ENCODE measurements at regions not wholly inside any gene's neighbourhood (a gene's known extent, or its start where the extent isn't known, plus 50 kb on each side); places are given as distances from the start of the nearest gene placed in this dataset.
A peak's percentile ranks its signal among the peaks of the same experiment; 100 is the strongest.

- no peak overlapping the region for H3K4me3 ChIP-seq (ENCODE audit: low read depth, low read length)
- H3K9ac ChIP-seq, result no peak overlapping the region
Measured at GRCh38 chr5:111902436-111902835, 145.4 kb upstream of the NREP start.

DNA sequence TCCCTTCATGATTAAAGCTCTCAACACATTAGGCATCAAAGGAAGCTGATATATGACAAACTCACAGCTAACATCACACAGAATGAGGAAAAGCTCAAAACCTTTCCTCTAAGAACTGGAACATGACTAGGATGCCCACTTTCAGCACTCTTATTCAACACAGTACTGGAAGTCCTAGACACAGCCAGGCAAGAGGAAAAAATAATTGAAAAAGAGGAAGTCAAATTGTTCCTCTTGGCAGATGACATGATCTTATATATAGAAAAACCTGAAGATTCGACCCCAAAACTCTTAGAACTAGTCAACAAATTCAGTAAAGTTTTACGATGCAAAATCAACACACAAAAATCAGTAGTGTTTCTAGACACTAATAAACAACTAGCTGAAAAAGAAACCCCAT is 144.3 kb upstream of the NREP start:
- TF ChIP-seq, protein P1, sequence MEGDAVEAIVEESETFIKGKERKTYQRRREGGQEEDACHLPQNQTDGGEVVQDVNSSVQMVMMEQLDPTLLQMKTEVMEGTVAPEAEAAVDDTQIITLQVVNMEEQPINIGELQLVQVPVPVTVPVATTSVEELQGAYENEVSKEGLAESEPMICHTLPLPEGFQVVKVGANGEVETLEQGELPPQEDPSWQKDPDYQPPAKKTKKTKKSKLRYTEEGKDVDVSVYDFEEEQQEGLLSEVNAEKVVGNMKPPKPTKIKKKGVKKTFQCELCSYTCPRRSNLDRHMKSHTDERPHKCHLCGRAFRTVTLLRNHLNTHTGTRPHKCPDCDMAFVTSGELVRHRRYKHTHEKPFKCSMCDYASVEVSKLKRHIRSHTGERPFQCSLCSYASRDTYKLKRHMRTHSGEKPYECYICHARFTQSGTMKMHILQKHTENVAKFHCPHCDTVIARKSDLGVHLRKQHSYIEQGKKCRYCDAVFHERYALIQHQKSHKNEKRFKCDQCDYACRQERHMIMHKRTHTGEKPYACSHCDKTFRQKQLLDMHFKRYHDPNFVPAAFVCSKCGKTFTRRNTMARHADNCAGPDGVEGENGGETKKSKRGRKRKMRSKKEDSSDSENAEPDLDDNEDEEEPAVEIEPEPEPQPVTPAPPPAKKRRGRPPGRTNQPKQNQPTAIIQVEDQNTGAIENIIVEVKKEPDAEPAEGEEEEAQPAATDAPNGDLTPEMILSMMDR (IDR thresholded peaks at IDR 0.05), result no peak
- Histone ChIP-seq H3K79me2 (no peaks in the 10 kb centered on the region), H3K4me3 (ENCODE audit: low read depth, low read length) (no peak overlapping the region), H3K36me3 (ENCODE audit: control insufficient read depth, insufficient read depth, low read length) (no peaks in the 10 kb centered on the region), H3K27me3 (ENCODE audit: control insufficient read depth, insufficient read depth, low read length) (no peaks in the 10 kb centered on the region), H3K9me3 (ENCODE audit: control insufficient read depth, low read length) (no peaks in the 10 kb centered on the region), H3K4me1 (no peaks in the 10 kb centered on the region), H3K4me2 (ENCODE audit: low read length) (no peak overlapping the region), H3K9ac (no peak overlapping the region), H3K27ac (no peak overlapping the region), H2AFZ (no peak overlapping the region)

More at GRCh38 chr5:111902436-111902835, 145.4 kb upstream of the NREP start:
- H3K27ac ChIP-seq, result no peak overlapping the region
- TF ChIP-seq, protein P1 (IDR thresholded peaks at IDR 0.05), result no peak
- H2AFZ ChIP-seq, result no peak overlapping the region
- no peaks in the 10 kb centered on the region for H3K4me1 ChIP-seq
- H3K27me3 ChIP-seq (ENCODE audit: control insufficient read depth, insufficient read depth, low read length), result no peaks in the 10 kb centered on the region
- H3K79me2 ChIP-seq, result no peaks in the 10 kb centered on the region
- no peaks in the 10 kb centered on the region for H3K36me3 ChIP-seq (ENCODE audit: control insufficient read depth, insufficient read depth, low read length)
- H3K4me2 ChIP-seq (ENCODE audit: low read length), result no peak overlapping the region
- H3K9me3 ChIP-seq (ENCODE audit: control insufficient read depth, low read length), result no peaks in the 10 kb centered on the region

- TF ChIP-seq, protein P1 (IDR thresholded peaks at IDR 0.05), result no peak
- no peaks in the 10 kb centered on the region for H3K27me3 ChIP-seq (ENCODE audit: control insufficient read depth, insufficient read depth, low read length)
- no peak overlapping the region for H3K9ac ChIP-seq
- no peaks in the 10 kb centered on the region for H3K4me1 ChIP-seq
- no peaks in the 10 kb centered on the region for H3K36me3 ChIP-seq (ENCODE audit: control insufficient read depth, insufficient read depth, low read length)
- H2AFZ ChIP-seq, result peak overlapping the region; percentile 16
- H3K4me2 ChIP-seq (ENCODE audit: low read length), result no peak overlapping the region
- H3K79me2 ChIP-seq, result no peaks in the 10 kb centered on the region
- H3K27ac ChIP-seq, result no peak overlapping the region
- no peak overlapping the region for H3K4me3 ChIP-seq (ENCODE audit: low read depth, low read length)
- no peaks in the 10 kb centered on the region for H3K9me3 ChIP-seq (ENCODE audit: control insufficient read depth, low read length)
Measured at GRCh38 chr5:111892949-111893348, 136.0 kb upstream of the NREP start.

- Histone ChIP-seq H3K4me3 (ENCODE audit: low read depth, low read length) (no peak overlapping the region), H3K9me3 (ENCODE audit: control insufficient read depth, low read length) (no peaks in the 10 kb centered on the region), H3K27ac (no peak overlapping the region), H3K36me3 (ENCODE audit: control insufficient read depth, insufficient read depth, low read length) (no peaks in the 10 kb centered on the region), H2AFZ (no peak overlapping the region), H3K4me2 (ENCODE audit: low read length) (no peak overlapping the region), H3K79me2 (no peaks in the 10 kb centered on the region), H3K27me3 (ENCODE audit: control insufficient read depth, insufficient read depth, low read length) (no peaks in the 10 kb centered on the region), H3K9ac (no peak overlapping the region), H3K4me1 (no peaks in the 10 kb centered on the region)
- TF ChIP-seq, protein P1 (IDR thresholded peaks at IDR 0.05), result no peak
Measured at GRCh38 chr5:111887706-111888105, 130.7 kb upstream of the NREP start.

DNA sequence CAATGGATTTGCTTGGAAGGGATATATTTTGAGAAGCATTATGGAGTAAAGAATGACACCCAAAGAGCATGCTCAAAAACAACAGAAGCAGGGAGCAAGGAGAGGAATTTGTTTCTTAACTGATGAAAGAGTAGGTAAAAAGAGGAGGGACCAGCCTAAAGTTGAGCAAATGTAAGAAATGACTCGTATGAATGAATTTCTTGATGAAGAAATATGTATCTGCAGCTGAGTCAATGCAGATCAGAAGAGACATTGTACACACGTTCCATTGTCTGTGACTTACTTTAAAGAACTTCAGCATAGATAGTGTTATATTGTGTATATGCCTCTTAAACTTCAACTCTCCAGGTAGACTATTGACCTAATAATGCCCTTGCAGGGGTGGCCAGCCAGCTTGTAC is 112.7 kb upstream of the NREP start:
- H3K4me3 ChIP-seq (ENCODE audit: low read depth, low read length), result no peak overlapping the region
- no peak overlapping the region for H3K9ac ChIP-seq
- H3K36me3 ChIP-seq (ENCODE audit: control insufficient read depth, insufficient read depth, low read length), result no peaks in the 10 kb centered on the region
- no peak overlapping the region for H3K4me2 ChIP-seq (ENCODE audit: low read length)
- no peak overlapping the region for H3K27ac ChIP-seq
- TF ChIP-seq, protein P1 (IDR thresholded peaks at IDR 0.05), result no peak
- no peaks in the 10 kb centered on the region for H3K27me3 ChIP-seq (ENCODE audit: control insufficient read depth, insufficient read depth, low read length)
- H2AFZ ChIP-seq, result no peak overlapping the region
- no peaks in the 10 kb centered on the region for H3K79me2 ChIP-seq
- H3K4me1 ChIP-seq, result no peaks in the 10 kb centered on the region
- H3K9me3 ChIP-seq (ENCODE audit: control insufficient read depth, low read length), result no peaks in the 10 kb centered on the region

All from parathyroid adenoma (tissue), 2 donors.